Ishikawa (cell line): ENCODE measurements at regions not wholly inside any gene's neighbourhood (a gene's known extent, or its start where the extent isn't known, plus 50 kb on each side); places are given as distances from the start of the nearest gene placed in this dataset.

Experiments
- CREB1 ChIP-seq: IDR thresholded peaks from 2 replicates; pipeline ENCODE4 v1.6.1; 2012; ENCODE audit warnings: low read depth
- EGR1 ChIP-seq: IDR thresholded peaks from 2 replicates; pipeline ENCODE4 v1.6.1; 2012
- EP300 ChIP-seq: IDR thresholded peaks from 2 replicates; pipeline ENCODE4 v1.6.1; 2012; ENCODE audit warnings: borderline replicate concordance
- FOXM1 ChIP-seq: IDR thresholded peaks from 2 replicates; pipeline ENCODE4 v1.6.1; 2012; ENCODE audit warnings: low read depth, borderline replicate concordance
- MAX ChIP-seq: IDR thresholded peaks from 2 replicates; pipeline ENCODE4 v1.6.1; 2012
- NFIC ChIP-seq: IDR thresholded peaks from 2 replicates; pipeline ENCODE4 v1.6.1; 2012
- RAD21 ChIP-seq: IDR thresholded peaks from 2 replicates; pipeline ENCODE4 v1.6.1; 2012; ENCODE audit warnings: low read depth
- REST ChIP-seq: IDR thresholded peaks from 2 replicates; pipeline ENCODE4 v1.6.1; 2012; ENCODE audit warnings: low read depth, mild to moderate bottlenecking
- TAF1 ChIP-seq: IDR thresholded peaks from 2 replicates; pipeline ENCODE4 v1.6.1; 2012; ENCODE audit warnings: low read depth, mild to moderate bottlenecking
- TEAD4 ChIP-seq: IDR thresholded peaks from 2 replicates; pipeline ENCODE4 v1.6.1; 2012
- YY1 ChIP-seq: IDR thresholded peaks from 2 replicates; pipeline ENCODE4 v1.6.1; 2012; ENCODE audit warnings: low read depth
- ZBTB7A ChIP-seq: IDR thresholded peaks from 2 replicates; pipeline ENCODE4 v1.6.1; 2012; ENCODE audit warnings: low read depth
- TF ChIP-seq, protein P1 (sequence below): IDR thresholded peaks from 2 replicates; pipeline ENCODE4 v1.6.1; 2012

GRCh38 chr2:171266102-171266501 lies 105.4 kb upstream of the TLK1 start:
- no peak for TF ChIP-seq ZBTB7A
- no peak for TF ChIP-seq EGR1

- no peak for TF ChIP-seq TAF1
- TF ChIP-seq MAX, result no peak
- no peak for TF ChIP-seq YY1
- no peak for TF ChIP-seq CREB1
- no peak for TF ChIP-seq REST
Measured at GRCh38 chr2:171260471-171261424, 100.1 kb upstream of the TLK1 start.

DNA sequence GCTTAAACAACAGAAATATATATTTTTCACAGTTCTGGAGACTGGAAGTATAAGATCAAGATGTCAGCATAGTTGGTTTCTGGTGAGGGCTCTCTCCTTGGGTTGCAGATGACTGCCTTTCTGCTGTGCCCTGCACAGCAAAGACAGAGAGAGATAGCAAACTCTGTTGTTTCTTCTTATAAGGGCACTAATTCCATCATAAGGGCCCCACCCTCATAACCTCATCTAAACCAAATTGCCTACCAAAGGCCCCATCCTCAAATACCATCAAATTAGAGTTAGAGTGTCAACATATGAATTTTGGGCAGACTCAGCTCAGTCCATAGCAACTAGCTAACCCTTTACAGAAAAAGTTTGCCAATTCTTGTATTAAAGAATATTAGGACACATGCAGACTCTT lies 94.0 kb upstream of the TLK1 start:
- TF ChIP-seq RAD21, result no peak
- TF ChIP-seq, protein P1, sequence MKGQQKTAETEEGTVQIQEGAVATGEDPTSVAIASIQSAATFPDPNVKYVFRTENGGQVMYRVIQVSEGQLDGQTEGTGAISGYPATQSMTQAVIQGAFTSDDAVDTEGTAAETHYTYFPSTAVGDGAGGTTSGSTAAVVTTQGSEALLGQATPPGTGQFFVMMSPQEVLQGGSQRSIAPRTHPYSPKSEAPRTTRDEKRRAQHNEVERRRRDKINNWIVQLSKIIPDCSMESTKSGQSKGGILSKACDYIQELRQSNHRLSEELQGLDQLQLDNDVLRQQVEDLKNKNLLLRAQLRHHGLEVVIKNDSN, result no peak
- no peak for TF ChIP-seq EGR1
- TF ChIP-seq NFIC, result no peak
- no peak for TF ChIP-seq ZBTB7A
- TF ChIP-seq EP300, result no peak

GRCh38 chr2:171253900-171254650 lies 93.4 kb upstream of the TLK1 start:
- no peak for TF ChIP-seq EP300
- TF ChIP-seq REST, result no peak
- TF ChIP-seq, protein P1, result no peak
- TF ChIP-seq YY1, result no peak
- no peak for TF ChIP-seq MAX
- TF ChIP-seq TAF1, result no peak
- TF ChIP-seq TEAD4, result no peak
- no peak for TF ChIP-seq RAD21

- TF ChIP-seq FOXM1 (no peak), REST (no peak), EGR1 (no peak), RAD21 (no peak), ZBTB7A (no peak)
Measured at GRCh38 chr2:171253279-171253678, 92.6 kb upstream of the TLK1 start.
